Breast epithelium (tissue), 4 donors: ENCODE measurements at regions not wholly inside any gene's neighbourhood (a gene's known extent, or its start where the extent isn't known, plus 50 kb on each side); places are given as distances from the start of the nearest gene placed in this dataset.

ENCODE experiments used
- DNase-seq, 2 donors: peaks; one replicate each; pipeline ENCODE4 v3.0.0-alpha.2; 2019; ENCODE audit warnings: low spot score in 2 of 2
- H3K27ac ChIP-seq, 2 donors: fragments of 200-600 bp; sonication (generic) in 1 of 2; one replicate each; pipeline ENCODE4 v1.5.1; 2016 to 2019; ENCODE audit warnings: mild to moderate bottlenecking in 1 of 2
- H3K27me3 ChIP-seq, 2 donors: fragments of 200-600 bp; sonication (generic) in 1 of 2; one replicate each; pipeline versions ENCODE4 v1.5.1 to v1.6.0; 2017 to 2019; ENCODE audit warnings: control low read depth in 1 of 2, mild to moderate bottlenecking in 1 of 2
- H3K36me3 ChIP-seq: fragments of 200-600 bp; one replicate; pipeline ENCODE4 v1.5.1; 2019
- H3K4me1 ChIP-seq, 2 donors: fragments of 200-600 bp; sonication (generic); one replicate each; pipeline ENCODE4 v1.5.1; 2016 to 2019; ENCODE audit warnings: control low read depth in 1 of 2
- H3K4me3 ChIP-seq, 3 donors: fragments of 200-600 bp; sonication (generic); 1 replicate in 2 of 3; 2 replicates in 1 of 3; pipeline ENCODE4 v1.5.1; 2016 to 2019; ENCODE audit warnings: mild to moderate bottlenecking in 3 of 3, moderate library complexity in 2 of 3
- H3K9me3 ChIP-seq, 2 donors: fragments of 200-600 bp; sonication (generic) in 1 of 2; one replicate each; pipeline ENCODE4 v1.5.1; 2016 to 2019; ENCODE audit warnings: control low read depth in 1 of 2
- POLR2A ChIP-seq: fragments of 450-650 bp; IDR thresholded peaks from one replicate; pipeline ENCODE4 v1.6.1; 2016; ENCODE audit warnings: antibody characterized with exemption, mild to moderate bottlenecking, moderate library complexity
- POLR2AphosphoS5 ChIP-seq, 3 donors: sonication (generic); formaldehyde crosslinking; IDR thresholded peaks; one replicate each; pipeline ENCODE4 v1.6.1; 2017; ENCODE audit warnings: antibody characterized with exemption in 3 of 3
- intact Hi-C: fragments of 100-400 bp; cut with DNase I; formaldehyde crosslinking; loops from one replicate; pipeline ENCODE4 v1.15.1; 2023; ENCODE audit warnings: low total_unique reads
- TF ChIP-seq, protein P1 (sequence below), 3 donors: fragments of 450-650 bp; IDR thresholded peaks; one replicate each; pipeline ENCODE4 v1.5.1; 2016 to 2017; ENCODE audit warnings: antibody characterized with exemption in 3 of 3, mild to moderate bottlenecking in 3 of 3, moderate library complexity in 3 of 3

DNA sequence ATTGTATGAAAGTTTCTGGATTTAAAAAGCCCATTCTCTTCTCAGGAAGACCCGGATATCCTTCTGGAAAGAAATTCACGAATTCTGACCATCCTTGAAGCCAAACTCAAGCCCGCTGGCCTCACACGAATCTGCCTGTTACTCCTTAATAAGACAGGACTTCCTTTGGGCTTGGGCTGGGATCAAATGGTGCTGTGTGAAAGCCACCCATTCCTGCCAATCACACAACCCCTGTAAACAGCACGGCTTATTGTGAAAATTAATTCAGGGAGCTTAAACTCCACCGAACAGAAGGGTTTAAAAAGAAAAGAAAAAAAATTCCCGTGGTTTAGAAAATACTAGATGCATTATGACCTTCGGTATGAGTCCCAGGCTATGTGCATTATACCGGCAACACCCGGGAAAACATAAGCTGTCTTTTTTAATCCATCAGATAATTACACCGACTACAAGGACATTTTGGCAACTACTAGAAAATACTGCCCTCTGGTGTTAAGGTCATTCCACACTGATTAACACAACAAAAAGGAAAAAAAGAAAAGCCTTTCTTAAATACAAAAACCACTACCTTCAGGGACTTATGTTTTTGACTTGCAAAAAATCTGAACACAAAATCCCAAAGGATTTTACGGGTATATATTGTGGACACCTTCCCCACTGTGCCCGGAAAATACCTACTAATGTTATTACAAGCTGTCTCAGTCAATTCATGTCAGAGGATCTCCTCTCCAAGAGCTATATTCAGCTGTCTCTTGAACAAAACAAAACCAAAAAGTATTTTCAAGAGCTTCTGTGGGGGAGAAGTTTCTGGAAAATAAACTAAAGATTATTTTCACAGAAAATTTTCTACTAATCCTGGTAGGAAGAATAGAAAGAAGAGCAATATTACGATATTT is 76.0 kb upstream of the LSM14A start:
- no peaks in the 10 kb centered on the region for H3K9me3 ChIP-seq
- TF ChIP-seq POLR2A = no peak
- no peak for TF ChIP-seq POLR2AphosphoS5 (IDR thresholded peaks at IDR 0.05)
- TF ChIP-seq, protein P1, sequence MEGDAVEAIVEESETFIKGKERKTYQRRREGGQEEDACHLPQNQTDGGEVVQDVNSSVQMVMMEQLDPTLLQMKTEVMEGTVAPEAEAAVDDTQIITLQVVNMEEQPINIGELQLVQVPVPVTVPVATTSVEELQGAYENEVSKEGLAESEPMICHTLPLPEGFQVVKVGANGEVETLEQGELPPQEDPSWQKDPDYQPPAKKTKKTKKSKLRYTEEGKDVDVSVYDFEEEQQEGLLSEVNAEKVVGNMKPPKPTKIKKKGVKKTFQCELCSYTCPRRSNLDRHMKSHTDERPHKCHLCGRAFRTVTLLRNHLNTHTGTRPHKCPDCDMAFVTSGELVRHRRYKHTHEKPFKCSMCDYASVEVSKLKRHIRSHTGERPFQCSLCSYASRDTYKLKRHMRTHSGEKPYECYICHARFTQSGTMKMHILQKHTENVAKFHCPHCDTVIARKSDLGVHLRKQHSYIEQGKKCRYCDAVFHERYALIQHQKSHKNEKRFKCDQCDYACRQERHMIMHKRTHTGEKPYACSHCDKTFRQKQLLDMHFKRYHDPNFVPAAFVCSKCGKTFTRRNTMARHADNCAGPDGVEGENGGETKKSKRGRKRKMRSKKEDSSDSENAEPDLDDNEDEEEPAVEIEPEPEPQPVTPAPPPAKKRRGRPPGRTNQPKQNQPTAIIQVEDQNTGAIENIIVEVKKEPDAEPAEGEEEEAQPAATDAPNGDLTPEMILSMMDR (IDR thresholded peaks at IDR 0.05) = peak; percentile 56 to 74 (median 66)
- intact Hi-C loops = no loop called here
- no peak overlapping the region for H3K4me3 ChIP-seq
- H3K27me3 ChIP-seq = peaks cover 0 to 5% of the 10 kb centered on the region in 2 donors
- H3K27ac ChIP-seq = no peak overlapping the region
- no peaks in the 10 kb centered on the region for H3K36me3 ChIP-seq
- H3K4me1 ChIP-seq = no peaks in the 10 kb centered on the region
- no peak for DNase-seq

DNA sequence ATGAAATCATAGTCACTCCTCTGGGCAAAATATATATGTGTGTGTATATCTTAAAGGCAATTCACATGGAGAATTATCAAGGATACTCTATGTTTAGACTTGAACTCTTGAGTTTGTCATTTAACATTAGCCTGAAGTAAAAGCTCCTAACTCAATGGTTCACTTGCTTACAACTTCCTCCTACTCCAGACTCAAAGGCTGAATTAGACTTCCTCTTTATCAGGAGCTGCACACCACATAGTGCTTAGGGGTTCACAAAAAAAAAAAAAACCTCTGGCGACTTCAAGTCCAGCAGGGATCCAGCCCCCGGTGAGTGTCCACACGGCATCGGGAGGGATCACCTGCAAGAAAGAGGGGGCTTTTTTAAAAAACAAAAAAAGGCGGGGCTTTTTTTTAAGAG is 68.2 kb upstream of the LSM14A start:
- intact Hi-C loops = loop anchor here (5.0 kb wide), 1 partner anchor 327 kb away; no protein-coding TSS in a partner anchor
- Histone ChIP-seq H3K9me3 (no peaks in the 10 kb centered on the region), H3K27ac (no peak overlapping the region), H3K36me3 (no peaks in the 10 kb centered on the region), H3K4me1 (no peaks in the 10 kb centered on the region), H3K4me3 (no peak overlapping the region), H3K27me3 (no peaks in the 10 kb centered on the region)
- TF ChIP-seq POLR2A = no peak
- TF ChIP-seq, protein P1 (IDR thresholded peaks at IDR 0.05) = no peak
- TF ChIP-seq POLR2AphosphoS5 (IDR thresholded peaks at IDR 0.05) = no peak
- DNase-seq = no peak

DNA sequence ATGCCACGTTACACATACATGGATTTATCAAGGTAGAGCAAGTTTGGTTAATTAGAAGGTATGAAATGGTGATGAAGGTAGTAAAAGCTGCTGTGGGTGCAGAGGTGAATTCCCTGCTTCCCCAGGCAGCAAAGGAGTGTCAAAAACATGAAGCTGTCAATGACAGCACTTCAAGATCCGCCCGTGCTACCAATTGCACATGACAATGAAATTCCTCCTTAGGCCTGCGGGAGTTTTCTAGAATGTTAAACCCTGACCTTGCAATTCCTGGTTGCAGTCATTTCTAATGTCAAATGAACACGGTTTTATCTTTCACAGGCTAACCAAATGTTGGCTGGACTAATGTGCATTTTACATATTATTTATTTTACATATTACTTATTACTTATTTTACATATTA is 67.7 kb upstream of the LSM14A start:
- no peak for DNase-seq
- intact Hi-C loops = loop anchor here (5.0 kb wide), 1 partner anchor 327 kb away; no protein-coding TSS in a partner anchor
- Histone ChIP-seq H3K27ac (no peak overlapping the region), H3K27me3 (no peaks in the 10 kb centered on the region), H3K9me3 (no peaks in the 10 kb centered on the region), H3K4me1 (no peaks in the 10 kb centered on the region), H3K4me3 (no peak overlapping the region), H3K36me3 (no peaks in the 10 kb centered on the region)
- TF ChIP-seq POLR2A (no peak), POLR2AphosphoS5 (IDR thresholded peaks at IDR 0.05) (no peak)
- TF ChIP-seq, protein P1 (IDR thresholded peaks at IDR 0.05) = no peak

DNA sequence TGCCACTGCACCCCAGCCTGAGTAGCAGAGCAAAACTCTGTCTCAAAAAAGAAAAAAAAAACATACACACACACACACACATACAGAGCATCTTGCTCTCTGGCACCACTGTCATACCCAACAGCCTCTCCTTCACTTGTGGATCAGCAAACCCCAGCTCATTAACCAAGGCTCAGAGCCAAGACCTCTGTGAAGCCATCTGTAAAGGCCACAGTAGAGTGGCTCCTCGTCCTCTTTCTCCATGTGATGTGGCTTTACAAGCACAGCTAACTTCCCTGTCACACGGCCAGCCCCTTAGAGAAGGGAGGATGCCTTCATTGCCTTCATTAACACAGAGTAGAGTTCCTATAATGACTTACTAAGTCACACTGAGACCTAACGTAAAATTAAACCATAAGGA is 62.7 kb upstream of the LSM14A start:
- no peak for DNase-seq
- Histone ChIP-seq H3K4me1 (no peaks in the 10 kb centered on the region), H3K9me3 (no peaks in the 10 kb centered on the region), H3K4me3 (no peak overlapping the region), H3K36me3 (no peaks in the 10 kb centered on the region), H3K27ac (no peak overlapping the region), H3K27me3 (no peaks in the 10 kb centered on the region)
- TF ChIP-seq POLR2AphosphoS5 (IDR thresholded peaks at IDR 0.05) (no peak), POLR2A (no peak)
- TF ChIP-seq, protein P1 (IDR thresholded peaks at IDR 0.05) = no peak
- intact Hi-C loops = no loop called here
